HG02798 (cell line): ENCODE measurements at regions not wholly inside any gene's neighbourhood (a gene's known extent, or its start where the extent isn't known, plus 50 kb on each side); places are given as distances from the start of the nearest gene placed in this dataset.
"Not testable (repeated sequence)": the region's sequence is repeated elsewhere in the genome, so short reads cannot be mapped to it uniquely, and the experiment has no call there.

Experiments used
- ATAC-seq: cut with Tn5 transposase; IDR thresholded peaks from one replicate; pipeline ENCODE4 v1.9.1; 2021; ENCODE audit warnings: mild to moderate bottlenecking; ENCODE audit not compliant: unreplicated experiment, poor library complexity

DNA sequence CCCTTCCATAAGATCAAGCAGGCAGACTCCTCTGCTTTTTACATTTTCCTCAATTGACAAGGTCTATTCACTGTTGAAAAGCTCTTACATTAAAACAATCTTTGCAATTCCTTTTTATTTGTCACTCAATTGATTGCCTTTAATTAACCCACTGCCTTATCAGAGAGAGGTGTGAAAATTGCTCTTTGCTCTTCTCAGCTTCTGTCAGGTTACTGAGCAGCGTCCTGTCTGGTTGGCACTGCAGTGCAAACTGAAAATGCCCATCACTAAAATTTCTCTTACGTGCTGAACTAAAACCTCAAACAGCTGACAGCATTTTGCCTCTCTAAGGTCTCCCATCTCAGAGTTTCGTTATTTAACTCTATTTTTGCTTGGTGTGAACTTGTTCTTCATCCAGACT, 504.1 kb upstream of the ATXN7L3B start:
- no peak for ATAC-seq

DNA sequence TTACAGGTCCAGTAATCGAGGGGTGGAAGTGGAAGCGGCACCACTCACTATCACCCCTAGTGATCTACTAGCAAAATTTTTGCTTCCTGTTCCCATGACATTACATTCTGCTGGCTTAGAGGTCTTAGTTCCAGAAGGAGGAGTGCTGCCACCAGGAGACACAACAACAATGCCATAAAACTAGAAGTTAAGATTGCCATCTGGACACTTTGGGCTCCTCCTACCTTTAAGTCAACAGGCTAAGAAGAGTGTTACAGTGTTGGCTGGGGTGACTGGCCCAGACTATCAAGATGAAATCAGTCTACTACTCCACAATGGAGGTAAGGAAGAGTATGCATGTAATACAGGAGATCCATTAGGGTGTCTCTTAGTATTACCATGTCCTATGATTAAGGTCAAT, 498.5 kb upstream of the ATXN7L3B start:
- not testable (repeated sequence) for ATAC-seq

DNA sequence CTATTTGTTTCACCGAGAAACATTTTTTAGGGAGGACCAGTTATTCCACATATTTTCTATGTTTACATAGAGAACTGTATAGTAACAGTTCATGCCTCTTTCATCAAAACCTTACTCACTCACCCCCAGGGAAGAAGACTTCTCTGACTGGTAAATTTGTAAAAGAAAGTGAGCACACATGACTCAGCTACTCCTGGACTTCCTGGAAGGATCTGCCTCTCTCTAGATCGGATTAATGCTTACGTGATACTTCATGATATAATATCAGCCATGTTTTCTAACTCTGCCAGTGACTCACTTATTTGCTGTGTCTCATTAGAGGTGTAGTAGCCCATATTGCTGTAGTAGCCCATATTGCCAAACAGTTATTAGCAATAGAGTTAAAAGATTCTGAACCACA, 494.3 kb upstream of the ATXN7L3B start:
- ATAC-seq, result no peak

DNA sequence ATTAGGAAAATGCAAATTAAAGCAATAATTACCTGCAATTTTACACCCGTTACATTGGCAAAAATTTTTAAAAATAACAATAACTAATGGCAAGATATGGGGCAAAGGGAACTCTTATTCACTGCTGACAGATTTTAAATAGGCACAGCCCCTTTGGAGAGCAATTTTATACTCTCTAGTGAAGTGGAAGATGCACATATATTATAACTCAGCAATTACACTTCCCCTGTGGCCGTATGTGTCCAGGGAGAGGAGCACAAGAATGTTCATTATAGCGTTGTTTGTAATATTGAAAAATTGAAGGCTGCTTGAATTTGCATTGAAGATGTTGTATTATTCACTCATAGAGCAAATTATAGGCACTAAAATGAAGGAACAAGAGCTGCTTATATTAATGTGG, 488.3 kb upstream of the ATXN7L3B start:
- ATAC-seq, result no peak

DNA sequence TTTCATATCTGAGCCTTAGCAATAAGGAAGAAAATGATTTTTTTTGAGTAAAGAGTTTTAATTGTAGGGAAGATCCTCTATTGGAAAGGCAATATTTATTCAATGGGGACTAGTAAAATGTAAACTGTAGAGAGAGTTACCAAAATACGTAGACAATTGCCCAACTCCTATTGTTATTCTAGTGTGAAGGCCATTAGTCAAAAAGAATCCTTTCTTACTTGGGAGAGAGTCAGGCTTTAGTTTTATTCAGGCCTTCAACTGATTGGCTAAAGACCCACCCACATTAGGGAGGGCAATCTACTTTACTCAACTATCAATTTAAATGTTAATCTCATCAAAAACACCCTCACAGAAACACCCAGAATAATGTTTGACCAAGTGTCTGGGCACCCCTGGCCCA, 485.8 kb upstream of the ATXN7L3B start:
- no peak for ATAC-seq

DNA sequence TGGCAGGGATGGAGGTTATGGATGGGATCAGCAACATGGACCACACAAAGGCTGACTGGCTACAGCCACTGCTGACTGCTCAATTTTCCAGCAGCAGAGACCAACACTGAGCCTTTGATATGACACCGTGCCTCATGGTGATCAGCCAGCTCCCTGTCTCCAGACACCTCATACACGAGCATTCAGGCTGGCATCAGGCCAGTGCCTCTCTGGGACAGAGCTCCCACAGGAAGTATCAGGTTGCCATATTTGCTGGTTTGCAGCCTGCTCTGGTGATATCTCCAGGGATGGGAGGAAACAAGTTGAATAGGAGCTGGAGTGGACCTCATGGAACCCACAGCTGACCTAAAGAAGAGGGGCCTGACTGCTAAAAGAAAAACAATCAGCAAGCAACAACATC, 471.2 kb upstream of the ATXN7L3B start:
- ATAC-seq, result no peak

DNA sequence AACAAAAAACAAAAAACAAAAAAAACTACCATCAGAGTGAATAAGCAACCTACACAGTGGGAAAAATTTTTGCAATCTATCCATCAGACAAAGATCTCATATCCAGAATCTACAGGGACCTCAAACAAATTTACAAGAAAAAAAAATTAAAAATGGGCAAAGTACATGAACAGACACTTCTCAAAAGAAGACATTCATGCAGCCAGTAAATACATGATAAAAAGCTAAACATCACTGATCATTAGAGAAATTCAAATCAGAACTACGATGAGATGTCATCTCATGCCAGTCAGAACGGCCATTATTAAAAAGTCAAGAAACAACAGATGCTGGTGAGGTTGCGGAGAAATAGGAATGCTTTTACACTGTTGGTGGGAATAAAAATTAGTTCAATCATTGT, 466.5 kb upstream of the ATXN7L3B start:
- ATAC-seq, result no peak

DNA sequence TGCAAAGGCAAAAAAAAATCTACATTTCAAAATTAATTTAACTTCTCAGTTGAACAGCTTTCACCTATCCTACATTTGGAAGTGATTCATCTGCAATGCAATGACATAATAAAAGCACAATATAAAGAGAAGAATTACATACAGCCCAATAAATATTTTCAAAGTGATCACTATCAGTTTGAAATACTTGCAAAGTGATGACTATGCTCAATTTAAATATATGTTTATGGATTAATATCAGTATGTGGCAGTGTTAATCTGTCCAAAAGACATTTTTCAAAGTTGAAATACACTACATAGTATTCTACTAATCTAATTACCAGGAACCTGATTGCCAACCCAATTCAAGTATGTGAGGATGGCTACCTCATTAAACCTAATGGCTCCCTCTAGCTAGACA, 460.7 kb upstream of the ATXN7L3B start:
- no peak for ATAC-seq

DNA sequence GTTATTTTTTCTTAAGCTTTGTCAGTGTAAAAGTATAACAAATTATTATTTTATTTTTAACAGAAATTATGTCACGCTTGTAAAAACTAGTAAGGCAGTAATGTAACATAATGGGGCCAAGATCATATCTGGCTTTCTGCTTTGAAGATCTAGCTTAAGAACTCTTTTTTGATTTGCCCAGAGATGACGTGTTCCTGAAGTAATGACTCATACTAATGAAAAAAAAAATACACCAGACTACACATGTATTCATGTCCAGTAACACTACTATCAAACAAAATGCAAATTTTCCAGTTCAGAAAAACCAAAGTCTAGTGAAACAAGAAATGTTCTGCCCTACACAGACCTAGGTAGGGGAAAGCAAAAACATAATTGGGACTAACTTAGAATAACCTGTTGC, 432.2 kb upstream of the ATXN7L3B start:
- ATAC-seq, result no peak

DNA sequence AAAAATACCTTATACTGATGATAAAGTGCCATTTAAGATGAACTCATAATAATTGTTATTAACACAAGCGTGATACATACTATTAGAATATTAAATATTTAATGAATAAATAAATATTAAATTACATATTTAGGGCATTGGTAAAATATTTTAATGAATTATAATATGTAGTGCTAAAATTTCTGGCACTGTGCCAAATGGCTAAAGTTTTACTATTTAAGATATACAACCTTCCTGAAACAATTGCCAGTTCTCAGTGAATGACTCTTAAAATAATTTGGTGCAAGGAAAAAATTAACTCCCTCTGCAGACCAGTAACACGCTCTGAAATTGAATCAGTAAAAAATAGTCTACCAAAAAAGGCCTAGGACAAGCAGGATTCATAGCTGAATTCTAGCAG, 428.9 kb upstream of the ATXN7L3B start:
- ATAC-seq, result no peak

DNA sequence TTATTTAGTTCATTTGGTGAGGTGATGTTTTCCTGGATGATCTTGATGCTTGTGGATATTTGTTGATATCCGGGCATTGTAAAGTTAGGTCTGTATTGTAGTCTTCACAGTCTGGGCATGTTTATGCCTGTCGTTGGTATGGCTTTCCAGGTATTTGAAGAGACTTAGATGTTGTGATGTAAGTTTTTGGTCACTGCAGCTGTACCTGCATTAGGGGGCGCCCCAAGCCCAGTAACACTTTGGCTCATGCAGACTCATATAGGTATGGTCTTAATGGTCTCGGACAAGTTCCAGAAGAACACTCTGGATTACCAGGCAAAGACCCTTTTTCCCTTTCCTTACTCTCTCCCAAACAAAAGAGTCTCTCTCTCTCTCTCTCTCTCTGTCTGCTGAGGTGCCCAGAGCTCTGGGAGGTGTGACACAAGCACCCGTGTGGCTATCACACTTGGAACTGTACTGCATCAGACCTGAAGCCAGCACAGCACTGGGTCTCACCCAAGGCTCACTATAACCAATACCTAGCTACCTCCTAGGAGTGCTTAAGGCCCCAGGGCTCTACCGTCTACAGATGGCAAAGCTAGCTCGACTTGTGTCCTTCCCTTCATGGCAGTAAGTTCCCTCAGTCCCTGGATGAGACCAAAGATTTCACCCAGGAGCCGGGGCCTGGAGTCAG, 425.8 kb upstream of the ATXN7L3B start:
- peak; percentile 63 for ATAC-seq

DNA sequence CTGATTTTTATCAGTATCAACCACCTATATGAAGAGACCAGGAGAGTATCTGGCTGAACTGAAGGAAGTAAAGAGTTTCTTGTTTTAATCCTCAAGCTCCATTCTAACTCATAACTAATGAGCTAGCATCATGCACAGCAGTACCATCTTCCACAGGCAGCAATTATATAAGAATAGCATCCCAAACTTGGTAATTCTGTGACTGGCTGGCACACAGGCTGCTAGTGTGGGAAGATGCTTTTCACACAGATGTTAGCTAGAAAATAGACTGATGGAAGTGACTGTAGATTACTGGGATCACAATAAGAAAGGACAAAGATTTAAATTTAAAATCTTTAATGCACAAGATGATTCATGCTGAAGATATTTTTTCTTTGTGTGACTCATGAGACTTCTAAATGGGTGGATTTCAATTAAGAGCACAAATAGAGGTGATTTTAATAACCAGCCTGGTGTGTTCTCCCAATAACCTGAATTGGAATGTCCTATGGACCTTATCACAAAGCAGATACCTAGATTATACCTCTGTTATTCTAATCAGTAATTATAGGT, 417.7 kb upstream of the ATXN7L3B start:
- no peak for ATAC-seq

DNA sequence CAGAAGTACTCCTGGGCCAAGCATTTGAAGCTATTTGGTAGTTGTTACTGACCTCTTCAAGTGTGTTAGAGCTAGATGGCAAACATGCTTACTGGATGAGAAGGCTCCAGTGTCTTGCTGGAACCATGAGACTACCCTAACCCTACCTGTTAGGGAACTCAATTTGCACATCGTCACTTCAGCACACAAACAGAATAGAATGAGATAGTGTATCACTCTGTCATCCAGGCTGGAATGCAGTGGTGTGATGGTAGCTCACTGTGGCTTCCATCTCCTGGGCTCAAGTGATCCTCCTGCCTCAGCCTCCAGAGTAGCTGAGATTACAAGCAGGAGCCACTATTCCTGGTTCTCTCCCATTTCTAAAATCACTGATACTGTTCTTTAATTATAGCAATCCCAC, 417.0 kb upstream of the ATXN7L3B start:
- no peak for ATAC-seq

DNA sequence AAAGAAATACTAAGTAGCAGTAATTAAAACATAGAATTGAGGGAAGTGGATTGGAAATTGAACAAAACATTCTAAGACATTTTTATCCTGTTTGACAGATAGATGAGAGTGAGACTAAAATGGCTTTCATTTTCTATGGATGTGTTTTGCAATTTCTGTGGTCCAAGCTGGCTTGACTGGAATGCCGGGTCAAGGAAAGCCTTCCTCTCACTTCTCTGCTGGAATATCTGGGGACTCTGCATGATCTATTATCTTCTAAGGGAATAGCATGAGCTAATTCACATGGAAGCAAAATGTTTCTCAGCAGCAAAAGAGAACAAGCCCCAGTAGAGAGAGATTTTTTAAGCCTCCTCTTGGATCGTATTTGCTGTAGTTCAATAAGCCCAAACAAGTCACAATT, 407.9 kb upstream of the ATXN7L3B start:
- no peak for ATAC-seq

DNA sequence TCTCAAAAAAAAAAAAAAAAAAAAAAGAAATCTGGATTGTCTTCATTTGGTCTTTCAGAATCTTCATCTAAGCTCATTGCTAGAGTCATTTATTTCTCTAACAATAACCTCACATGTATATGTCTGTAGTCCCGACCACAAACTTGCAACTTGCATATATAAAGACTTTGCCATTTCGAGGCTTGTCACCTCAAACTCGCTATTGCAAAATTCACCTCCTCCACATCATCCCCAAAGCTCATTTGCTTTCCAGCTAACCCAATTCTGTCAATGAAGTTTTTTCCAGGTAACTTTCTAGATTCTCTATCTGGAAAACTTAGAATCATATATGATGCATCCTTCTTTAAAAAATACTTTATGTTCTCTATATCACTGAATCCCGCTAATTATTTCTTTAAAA, 393.2 kb upstream of the ATXN7L3B start:
- no peak for ATAC-seq

DNA sequence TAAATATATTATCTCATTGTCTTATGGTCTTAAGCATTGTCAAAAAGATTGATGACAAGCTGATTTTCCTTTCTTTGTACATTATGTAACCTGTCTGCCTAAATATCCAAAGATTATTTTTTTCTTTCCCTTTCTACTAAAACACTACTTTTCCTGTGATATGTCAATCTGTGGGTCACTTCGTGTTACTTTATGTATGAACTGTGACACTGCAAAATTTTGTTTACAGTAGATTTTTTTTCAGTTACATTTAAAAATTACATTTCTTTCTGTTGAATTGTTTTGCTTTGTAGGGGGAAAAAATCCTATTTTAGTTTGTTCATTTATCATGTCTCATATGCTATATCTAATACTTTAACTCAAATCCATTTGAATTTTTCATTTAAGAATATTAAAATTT, 392.3 kb upstream of the ATXN7L3B start:
- no peak for ATAC-seq

DNA sequence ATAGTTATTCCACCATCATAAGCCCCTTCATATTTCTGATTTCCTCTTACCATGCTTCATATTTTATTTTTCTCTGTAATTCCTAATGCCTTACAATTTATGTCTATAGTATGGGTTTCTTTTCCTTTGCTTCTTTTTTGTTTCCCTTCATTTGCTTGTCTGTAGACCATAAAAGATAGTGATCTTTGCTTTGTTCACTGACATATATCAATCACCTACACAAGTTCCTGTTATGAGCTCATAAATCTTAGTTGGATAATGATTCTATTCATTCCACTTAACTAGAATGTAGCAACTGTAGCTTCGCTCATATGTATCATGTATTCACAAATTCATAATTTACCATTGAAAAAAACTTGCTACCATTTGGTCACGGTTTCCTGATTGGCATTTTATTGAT, 388.8 kb upstream of the ATXN7L3B start:
- ATAC-seq, result no peak

DNA sequence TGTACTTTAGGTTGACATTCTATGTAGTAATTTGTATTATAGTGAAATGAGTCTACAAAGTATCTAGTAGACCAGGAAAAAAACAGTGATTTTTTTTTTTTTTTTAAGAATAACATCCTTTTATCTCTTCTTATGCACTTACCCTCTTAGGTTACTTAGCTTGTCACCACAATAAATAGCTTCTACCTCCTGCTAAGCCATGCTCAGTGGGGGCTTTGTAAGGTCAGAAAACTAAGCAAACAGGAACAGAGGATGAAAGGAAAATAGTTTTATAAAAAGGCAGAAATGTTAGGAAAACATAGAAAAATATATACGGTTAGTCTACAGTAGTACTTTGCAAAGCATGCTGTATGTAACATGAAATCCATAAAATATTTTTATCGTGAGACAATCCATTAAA, 385.3 kb upstream of the ATXN7L3B start:
- ATAC-seq, result no peak

DNA sequence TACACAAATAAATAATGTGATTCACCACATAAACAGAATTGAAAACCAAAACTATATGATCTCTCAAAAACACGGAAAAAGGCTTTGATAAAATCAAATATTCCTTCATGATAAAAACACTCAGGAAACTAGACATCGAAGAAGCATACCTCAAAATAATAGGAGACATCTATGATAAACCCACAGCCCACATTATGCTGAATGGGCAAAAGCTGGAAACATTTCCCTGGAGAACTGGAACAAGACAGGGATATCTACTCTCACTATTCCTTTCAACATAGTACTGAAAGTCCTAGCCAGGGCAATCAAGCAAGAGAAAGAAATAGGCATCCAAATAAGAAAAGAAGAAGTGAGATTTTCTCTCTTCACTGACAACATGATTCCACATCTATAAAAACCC, 371.5 kb upstream of the ATXN7L3B start:
- ATAC-seq, result no peak

DNA sequence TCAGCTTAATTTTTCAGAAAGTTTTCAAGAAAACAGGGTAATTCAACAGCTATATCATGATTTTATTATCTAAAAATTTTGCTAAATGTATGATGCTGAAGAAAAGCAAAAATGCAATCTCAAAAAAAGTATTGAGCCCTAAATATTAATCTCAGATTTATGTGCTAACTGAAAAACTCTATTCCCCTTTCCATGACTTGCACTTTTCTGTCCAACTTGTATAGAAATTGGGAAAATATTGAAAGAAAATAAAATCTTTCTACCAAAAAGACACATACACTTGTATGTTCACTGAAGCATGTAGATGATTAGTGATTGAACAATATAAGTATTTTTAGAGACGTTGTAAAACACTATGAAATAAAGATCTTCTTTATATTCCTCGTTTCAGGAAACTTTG, 368.0 kb upstream of the ATXN7L3B start:
- ATAC-seq, result no peak

DNA sequence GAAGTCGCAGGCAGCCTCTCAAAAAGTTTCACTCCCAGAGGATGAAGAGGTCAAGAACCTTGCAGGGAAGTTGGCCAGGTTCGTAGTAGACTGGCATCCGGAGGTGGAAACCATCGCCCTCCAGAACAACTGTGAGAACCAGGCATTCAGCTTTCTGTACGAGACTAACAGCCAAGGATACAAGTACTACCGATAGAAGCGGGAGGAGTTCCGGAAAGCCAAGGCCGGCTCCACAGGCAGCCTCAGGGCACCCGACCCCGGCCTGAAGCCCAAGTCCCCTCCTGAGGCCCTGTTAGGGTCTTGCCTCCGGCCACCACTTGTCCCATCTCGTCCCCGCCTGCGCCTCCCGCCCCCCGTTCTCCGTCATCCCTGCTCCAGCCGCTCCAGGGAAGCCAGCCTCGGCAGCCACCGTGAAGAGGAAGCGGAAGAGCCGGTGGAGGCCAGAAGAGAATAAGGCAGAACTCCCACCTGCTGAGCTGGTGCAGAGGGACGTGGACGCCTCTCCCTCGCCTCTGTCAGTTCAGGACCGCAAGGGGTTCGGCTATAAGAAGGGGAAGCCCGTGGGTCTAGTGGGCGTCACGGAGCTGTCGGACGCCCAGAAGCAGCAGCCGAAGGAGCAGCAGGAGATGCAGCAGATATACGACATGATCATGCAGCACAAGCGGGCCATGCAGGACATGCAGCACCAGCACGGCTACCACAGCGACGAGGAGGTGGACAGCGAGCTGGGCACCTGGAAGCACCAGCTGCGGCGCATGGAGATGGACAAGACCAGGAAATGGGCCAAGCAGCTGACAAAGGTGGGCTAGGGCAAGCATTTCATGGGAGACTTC, 366.8 kb upstream of the ATXN7L3B start:
- no peak for ATAC-seq

DNA sequence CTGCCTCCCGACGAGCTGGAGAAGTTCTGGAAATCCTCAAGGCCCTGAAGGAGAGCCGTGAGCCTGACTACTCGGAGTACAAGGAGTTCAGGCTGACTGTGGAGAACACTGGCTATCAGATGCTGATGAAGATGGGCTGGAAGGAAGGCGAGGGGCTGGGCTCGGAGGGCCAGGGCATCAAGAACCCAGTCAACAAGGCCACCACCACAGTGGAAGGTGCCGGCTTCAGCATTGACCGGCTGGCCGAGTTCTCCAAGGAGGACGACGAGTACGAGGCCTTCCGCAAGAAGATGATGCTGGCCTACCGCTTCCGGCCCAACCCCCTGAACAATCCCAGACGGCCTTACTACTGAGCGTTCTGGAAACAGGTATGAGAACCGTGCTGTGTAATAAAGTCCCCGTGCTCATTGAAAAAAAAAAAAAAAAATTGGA, 366.1 kb upstream of the ATXN7L3B start:
- ATAC-seq, result no peak
